Islet of Langerhans (tissue), 1 donor: ENCODE measurements at regions not wholly inside any gene's neighbourhood (a gene's known extent, or its start where the extent isn't known, plus 50 kb on each side); places are given as distances from the start of the nearest gene placed in this dataset.

Experiments used
- FAIRE-seq: peaks from one replicate; lab custom pipeline; 2011; peaks lifted over from hg19 to GRCh38; lab: Jason Lieb, UNC

DNA sequence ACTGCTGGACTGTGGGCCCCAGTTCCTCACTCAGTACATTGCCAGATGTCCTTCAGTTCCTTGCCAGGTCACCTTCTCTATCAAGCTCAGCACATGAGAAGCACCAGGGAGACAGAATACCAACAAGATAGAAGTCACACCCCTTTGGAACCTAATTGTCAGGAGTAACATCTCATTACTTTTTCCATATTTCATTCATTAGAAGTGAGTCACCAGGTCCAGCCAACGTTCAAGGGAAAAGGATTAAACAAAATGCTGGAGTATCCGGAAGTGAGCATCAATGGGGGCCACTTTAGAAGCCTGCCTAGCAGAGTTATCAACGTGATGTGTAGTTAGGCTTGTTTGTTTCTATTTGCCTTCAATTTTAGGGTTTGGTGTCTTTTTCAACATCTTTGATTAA is 569.3 kb downstream of the MIAT start:
- FAIRE-seq: no peak

DNA sequence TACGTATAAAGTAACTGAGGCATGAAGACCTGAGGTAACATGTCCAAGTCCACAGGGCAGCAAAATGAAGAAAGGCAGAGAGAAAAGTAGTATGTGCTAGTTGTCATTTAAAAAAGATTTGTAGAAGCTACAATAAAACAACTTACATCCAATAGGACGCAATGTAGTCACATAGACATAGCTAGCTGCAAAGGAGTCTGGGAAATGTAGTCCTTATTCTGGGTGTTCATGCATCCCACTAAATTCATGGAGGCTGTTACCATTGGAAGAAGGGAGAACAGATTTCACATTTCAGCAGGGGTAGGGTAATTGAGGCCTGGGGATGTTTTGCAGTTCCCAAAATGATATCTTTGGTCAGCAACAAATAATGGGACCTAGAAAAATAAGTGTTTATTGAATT is 571.4 kb downstream of the MIAT start:
- FAIRE-seq: no peak

DNA sequence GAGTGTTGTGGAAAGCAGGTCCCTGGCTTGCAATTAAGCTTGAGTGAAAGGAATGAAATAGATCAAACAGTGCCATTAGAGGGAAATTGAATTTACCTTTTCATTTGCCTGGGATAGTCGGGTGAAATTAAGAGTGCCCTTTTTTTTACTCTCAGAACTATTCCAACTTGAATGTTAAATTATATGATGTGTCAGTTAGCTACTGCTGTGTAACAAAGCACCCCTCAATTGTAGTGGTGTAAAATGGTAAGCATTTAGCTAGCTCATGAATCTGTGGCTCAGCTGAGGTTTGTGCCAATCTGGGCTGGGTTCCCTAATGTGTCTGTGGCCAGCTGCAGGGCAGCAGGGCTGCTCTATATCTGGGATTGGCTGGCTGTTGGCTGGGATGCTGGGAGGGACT is 571.4 kb downstream of the MN1 start:
- no peak for FAIRE-seq

DNA sequence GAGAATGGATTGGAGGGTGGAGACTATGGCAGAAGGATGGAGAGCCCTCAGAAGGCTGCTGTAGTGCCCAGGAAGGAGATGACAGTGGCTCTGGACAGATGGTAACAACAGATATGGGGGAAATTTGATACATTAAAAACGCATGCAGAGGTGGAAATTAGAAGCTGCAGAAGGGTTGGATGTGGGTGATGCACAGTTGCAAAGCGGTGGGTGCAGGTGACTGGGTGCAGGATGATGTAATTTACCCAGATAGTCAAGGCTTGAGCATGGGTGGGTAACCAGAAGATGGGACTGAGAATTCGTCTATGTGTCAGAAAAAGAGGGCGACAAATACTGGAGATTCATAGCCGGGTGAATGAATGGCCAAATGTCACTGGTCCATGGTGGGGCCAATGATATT is 570.3 kb downstream of the MN1 start:
- no peak for FAIRE-seq

DNA sequence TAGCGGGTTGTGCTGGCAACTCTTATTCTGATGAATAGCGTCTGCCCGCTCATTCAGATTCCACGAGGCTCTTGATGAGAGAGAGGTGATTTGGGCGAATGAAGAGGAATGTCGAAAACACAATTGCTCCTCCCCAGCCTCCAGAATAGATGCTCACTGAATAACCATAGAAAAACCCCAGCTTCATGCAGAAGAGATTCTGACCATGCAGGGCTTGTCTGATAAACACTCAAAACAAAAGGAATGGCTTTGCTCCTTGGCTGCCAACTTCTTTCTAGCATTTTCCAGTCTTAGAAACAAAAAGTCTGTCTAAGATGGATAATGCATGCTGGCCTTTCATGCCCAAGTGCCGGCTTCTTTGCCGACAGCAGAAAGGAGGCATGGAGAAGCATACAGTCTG is 569.5 kb downstream of the MN1 start:
- FAIRE-seq: no peak

DNA sequence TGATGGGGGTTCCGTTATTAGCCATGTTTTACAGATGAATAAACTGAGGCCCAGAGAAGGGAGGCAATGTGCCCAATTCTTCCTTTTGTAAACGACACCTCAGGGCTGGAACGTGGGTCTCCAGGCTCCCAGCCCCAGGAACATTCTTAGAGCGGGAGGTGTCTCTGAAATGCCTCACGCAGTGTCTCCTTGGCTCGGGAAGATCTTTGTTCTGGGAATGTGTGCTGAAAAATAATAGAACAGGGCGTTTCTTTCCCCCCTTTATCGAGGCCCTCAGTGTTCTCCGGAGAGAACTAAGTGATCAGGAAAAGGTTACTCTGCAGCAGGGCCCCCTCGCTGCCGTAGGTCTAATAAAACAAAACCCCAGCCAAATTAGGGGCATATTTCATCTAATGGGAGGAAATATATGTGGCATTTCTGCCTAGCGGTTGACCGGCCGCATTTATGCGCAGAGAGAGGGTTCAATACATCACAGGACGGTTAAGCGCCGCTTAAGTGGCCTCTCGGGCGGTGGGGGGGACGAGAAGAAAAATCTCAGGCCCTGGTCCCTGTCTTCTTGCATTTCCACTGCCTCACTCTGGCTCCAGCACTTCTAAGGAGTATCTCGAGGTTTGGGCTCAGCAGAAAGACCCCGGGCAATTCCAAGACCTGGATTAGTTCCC is 564.3 kb downstream of the MN1 start:
- no peak for FAIRE-seq

DNA sequence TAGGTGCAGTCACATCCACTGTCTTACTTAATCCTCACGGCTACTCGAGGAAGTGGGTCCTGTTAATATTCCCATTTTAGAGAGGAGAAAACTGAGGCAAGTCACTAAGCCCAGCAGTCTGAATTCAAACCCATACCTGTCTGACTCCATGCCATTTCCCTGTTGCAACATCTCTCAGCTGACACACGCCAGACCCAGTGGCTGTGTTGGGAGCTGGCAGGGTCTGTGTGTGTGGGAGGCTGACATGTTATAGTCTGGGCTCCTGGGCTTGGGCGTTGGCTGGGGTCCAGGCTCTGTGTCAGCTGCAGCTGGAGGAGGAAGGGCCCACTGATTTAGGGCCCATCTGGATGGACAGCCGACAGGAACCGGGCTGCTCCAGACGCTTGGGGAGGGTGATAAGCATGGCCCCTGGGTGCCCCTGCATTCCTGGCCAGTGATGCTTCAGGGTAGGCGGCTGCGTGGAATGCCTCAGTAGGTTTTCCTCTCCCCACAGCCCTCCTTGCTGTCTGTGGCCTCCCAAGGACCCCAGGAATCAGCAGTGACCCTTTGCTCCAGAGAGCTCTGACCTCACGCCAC is 562.5 kb downstream of the MN1 start:
- no peak for FAIRE-seq

DNA sequence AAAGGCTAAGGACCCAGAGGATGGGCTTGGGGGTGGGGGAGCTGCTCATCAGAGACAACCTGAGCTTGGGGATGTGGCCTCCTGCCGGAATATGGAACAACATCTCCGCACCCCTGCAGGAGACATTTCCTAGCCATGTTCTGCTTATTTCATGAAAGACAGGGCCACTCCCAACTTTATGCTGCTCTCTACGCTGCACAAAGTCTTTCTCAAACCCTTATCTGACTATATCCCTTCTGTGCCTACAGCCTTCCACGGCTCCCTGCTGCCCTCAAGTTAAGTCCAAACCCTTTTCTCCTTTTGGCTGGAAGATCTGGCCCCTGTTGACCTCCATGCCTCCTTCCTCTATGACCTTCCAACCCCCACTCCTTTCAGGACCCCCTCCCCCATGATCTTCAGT is 562.0 kb downstream of the MN1 start:
- no peak for FAIRE-seq

DNA sequence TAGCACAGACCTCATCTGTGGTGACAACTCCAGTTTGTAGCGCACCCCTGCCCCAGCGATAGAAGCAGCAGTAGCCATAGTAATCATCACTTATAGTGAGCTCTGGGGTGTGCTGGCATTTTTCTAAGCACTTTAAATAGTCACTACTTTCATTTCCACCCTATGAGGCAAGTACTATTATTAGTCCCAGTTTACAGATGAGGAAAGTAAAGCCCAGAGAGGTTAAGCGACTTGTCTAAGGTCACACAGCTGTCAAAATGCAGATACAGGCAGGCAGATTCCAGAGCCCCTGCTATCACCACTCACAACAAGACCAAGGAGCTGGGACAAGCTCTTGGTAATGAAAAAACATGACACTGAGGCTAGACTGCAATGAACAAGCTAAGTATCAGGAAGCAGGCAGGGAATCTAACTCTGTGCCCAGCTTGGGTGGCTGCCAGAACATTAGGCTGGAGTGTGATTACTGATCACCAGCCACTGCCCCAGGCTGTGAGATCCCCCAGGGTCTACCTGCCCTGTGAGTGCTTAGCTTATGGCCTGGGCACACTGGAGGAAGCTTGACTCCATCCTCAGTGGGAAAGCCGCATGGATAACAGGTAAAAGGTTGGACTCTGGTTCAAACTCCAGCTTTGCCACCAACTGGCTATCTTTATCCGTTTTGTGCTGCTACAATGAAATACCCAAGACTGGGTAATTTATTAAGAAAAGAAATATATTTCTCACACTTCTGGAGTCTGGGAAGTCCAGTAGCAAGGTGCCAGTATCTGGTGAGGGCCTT is 561.1 kb downstream of the MN1 start:
- no peak for FAIRE-seq

DNA sequence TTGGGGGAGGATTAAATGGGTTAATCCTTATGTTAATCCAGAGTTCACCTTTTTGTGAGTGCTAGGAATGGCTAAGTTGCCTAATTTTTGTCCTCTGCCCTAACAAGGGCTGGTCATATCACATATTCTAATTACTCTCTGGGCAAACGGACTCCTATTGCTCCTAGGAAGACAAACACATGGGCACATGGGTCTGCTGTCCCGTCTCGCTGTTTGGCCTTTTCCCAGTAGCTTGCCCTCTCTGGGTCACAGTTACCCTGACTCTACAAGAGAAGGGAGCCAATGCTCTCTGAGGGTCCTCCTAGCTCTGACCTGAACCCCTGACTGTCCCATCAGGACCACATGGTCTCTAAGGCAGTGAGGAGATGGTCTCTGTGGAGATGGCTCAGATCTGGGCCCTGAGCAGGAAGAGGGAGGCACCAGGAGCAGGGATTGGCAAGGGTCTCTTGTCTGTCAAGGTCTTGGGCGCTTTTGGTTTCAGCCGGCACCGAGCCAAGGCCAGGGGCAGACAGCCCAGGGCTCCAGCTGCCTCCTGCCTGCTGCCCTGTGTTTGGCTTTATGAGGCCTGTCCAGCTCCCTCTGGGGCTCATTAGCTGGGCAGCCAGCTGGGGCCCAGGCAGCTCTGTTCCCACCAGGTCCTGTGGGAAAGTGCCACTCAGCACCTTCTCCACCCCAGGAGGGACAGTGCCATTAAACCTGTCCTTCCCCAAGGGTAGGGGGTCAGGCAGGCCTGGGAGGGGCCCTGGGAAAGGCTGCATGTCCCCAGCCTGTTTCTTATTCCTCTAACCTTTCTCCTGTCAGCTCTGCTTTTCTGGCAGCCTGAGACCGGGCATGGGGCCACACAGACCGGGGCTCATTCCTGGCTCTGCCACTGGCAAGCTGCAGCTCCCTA is 559.9 kb downstream of the MN1 start:
- FAIRE-seq: no peak

DNA sequence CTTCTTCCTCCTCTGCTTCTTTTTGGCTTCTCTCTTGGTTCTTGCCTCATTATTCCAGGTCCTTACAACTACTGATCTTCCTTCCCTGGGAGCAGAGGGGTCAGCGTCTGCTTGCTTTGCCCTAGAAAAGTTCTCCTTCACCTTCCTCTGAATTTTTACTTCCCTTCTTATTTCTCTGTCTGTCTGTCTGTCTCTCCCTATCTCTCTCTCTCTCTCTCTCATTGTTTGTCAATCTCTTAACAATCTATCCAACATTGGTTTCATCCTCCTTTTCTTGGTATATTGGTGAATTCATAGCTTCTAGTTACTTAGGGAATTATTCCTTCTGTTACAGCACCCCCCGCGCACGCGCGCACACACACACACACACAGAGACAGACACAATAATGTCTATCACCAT is 559.1 kb downstream of the MN1 start:
- FAIRE-seq: no peak

DNA sequence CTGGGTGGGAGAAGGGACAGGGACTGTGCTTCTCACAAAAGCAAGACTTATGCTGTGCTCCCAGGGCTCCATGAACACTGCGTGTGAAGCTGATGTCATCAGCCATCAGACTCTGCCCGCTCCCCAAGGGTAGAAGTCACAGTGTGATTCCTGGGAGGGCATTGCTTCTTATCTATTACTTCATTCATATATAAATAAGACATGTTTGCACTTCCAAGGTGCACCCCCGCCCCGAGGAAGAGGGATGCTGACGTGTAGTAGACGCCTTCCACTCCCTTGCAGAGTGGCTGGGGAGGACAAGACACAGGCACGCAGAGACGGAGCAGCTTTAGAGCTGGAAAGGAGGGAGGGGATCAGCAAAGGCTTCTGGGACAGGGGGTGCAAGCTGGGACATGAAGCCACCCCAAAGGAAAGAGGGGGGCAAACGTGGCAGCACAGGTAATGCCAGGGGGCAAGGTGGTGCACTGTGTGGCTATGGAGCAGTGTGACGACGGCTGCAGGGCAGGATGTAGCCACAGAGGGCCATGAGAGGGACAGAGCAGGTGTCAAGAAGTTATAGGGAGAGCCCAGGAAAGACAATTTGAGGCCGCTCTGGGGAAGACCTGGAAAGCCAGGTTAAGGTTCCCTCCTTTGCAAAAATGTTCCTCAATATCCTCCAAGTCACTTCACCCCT is 558.5 kb downstream of the MN1 start:
- FAIRE-seq: no peak

DNA sequence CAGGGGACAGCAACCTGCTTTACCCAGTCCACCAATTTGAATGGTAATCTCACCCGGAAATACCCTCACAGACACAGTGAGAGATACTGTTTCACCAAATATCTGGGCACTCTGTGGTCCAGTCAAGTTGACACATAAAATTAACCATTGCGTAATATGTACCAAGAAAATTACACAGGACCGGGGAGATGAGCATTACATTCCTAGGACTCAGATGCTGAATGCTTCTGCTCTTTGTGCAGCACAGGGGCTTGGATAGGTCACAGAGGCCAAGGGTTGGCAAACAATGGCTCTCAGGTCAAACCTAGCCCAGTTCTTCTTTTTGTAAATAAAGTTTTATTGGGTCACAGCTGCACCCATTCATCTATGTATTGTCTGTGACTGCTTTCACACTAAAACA is 557.2 kb downstream of the MN1 start:
- FAIRE-seq: no peak

DNA sequence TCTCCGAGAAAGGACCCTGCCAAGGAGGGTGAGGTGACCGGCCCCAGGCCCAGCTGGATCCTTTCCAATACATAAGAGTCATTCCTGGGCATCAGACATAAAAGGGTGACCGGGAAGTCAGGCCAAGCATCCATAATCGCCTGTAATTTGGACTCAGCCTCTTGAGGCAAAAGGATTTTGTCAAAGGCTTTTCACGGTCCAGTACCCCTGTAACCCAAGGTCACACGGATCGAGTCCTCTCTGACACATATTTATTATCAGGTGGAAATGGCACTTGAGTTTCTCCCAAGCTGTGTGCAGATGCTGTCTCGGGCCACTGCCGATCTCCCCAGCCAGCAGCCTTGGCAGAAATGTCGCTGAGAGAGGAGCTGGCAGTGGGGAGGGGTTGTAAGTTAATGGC is 556.5 kb downstream of the MN1 start:
- FAIRE-seq: no peak

DNA sequence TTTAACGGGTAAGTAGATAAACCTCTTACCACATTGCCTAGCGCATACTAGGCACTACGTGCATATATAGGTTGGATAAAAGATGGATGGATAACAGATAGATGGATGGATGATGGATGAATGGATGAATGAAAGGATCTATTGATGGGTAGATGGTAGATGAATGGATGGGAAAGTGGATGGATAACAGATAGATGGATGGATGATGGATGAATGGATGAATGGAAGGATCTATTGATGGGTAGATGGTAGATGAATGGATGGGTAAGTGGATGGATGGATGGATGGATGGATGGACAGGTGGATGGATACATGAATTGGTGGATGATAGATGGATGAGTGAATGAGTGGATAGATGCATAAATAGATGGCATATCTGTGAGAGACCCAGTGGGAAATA is 555.0 kb downstream of the MN1 start:
- no peak for FAIRE-seq

DNA sequence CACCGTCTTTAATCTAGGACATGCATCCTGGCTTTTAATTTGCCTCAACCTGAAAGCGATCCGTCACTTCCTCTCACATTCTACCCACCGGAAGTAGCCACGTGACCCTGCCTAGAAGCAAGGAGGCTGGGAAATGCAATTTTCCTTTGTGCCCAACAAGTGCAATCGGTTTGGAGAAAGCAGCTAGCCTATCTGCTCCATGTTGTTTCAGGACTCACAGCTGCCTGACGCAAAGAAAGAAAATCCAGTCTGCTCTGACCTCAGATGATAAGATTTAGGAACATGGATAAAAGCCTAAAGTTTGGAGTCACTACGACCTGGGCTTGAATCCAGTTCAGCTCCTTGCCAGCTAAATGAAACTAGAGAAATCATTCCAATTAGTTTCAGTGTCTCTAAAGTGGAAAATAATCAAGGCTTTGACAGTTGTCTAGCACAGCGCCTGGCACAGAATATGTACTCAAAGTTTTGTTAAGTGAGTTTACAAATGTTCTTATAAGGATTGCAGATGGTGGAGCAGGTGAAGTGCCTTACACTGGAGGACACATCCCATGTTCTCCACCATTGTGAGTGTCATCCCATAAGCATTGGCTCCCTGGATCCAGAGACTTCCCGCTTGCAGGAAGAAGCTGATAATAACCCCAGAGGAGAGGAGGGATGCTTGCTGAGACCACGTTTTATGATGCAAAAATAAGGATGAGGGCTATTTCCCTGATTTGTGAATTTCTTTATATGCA is 553.7 kb downstream of the MN1 start:
- no peak for FAIRE-seq

DNA sequence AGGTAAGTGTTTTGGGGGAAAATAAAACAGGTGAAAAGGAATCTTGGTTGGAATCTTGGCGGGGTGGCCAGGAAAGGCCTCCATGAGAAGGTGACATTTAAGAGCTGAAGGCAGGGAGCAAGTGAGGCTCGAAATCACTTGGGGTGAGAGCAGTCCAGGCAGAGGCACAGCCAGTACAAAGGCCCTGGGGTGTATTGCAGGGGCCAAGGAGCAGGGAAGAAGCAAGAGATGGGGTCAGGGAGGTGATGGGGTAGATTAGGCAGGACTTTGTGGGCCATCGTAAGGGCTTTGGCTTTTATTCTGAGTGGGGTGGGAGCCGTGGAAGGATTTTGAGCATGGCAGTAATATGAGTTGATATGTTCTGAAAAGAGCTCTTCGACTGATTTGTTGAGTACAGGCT is 551.1 kb downstream of the MN1 start:
- FAIRE-seq: no peak

DNA sequence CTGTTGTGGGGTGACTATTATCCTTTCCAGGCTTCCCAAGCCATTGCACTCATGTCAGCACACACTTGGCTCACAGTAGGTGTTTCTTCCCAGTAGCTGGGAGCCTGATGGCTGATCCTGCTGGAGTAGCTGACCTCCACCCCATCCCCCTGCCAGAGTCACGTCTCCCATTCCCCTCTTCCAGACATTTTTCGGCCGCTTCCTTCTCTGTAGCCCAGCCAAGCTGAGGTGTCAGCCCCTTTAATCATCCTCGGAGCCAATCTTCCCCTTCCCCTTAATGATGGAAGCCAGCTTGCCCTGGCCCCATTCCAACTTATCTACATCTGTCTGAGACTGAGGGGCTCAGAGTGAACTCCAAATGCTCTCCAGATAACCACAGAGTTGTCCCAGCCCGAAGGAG is 550.7 kb downstream of the MN1 start:
- FAIRE-seq: no peak

DNA sequence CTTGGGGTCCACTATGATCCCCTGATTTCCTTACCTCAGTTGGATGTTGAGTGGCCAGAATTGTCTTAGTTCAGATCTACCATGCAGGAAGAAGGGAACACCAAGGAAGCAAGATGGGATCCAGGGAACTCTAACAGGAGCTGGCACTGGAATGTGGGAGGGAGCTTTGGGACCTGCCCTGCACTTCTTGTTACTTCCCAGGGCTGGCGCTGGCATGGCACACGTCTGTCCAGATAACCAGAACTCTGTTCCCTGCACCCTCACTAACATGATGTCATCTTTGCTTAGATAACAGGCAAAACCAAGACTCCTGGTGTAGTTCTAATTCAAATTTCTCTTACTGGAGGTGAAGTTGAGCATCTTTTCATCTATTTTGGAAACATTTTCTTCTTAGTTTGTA is 550.0 kb downstream of the MN1 start:
- no peak for FAIRE-seq

DNA sequence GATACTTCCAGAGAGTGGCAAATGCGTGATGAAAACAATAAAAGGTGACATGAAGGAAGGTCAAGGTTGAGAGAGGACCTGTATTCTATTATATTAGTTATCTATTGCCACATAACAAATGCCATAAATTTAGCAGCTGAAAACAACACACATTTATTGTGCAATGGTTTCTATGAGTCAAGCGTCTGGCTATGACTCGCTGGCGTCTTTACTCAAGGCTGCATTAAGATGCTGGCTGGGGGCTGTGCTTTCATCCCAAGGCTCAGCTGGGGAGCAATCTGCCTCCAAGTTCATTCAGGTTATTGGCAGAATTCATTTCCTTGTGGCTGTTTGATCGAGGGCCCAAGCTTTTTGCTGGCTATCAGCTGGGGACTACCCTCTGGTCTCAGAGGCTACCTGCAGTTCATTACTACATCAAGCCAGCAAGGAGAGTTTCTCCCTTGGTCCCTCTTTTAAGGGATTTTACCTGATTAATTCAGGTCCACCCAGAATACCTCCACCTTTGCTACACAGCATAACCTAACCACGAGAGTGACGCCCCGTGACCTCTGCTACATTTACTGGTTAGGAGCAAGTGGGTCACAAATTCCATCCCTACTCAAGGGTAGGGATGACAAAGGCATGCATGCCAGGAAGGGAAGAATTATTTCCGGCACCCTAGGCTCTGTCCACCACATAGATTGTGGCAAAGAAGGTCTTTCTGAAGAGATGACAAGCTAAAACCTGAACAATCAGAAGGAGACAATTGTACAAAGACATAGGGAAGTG is 549.1 kb downstream of the MN1 start:
- FAIRE-seq: no peak
